H1 (cell line): ENCODE measurements at regions not wholly inside any gene's neighbourhood (a gene's known extent, or its start where the extent isn't known, plus 50 kb on each side); places are given as distances from the start of the nearest gene placed in this dataset.

Experiments used
- CTCF ChIA-PET: fragments of 300-600 bp; sonication (Branson Sonifier 250); formaldehyde crosslinking; loops from one replicate; lab custom pipeline; 2021; ENCODE audit not compliant: partially characterized antibody; lab: Charles Lee
- POLR2A ChIA-PET: fragments of 300-600 bp; sonication (Branson Sonifier 250); formaldehyde crosslinking; loops from one replicate; lab custom pipeline; 2021; ENCODE audit warnings: inconsistent platforms; ENCODE audit not compliant: partially characterized antibody; lab: Charles Lee
- DNase-seq, 2 experiments: peaks; one replicate each; pipeline versions ENCODE4 v3.0.0 to v3.0.0-alpha.2; 2010 to 2022; ENCODE audit warnings: low spot score in 2 of 2, low read depth in 1 of 2, mixed read lengths in 1 of 2
- FAIRE-seq: peaks from 2 replicates; lab custom pipeline; 2011; peaks lifted over from hg19 to GRCh38; lab: Jason Lieb, UNC
- H2AFZ ChIP-seq: 2 replicates; pipeline ENCODE4 v1.8.1; 2012; ENCODE audit warnings: low read length, inconsistent platforms
- H2AK5ac ChIP-seq: 2 replicates; pipeline ENCODE4 v1.6.1; 2013; ENCODE audit warnings: low read depth, low read length
- H2BK120ac ChIP-seq: replicated peaks from 2 replicates; pipeline ENCODE3; 2013; ENCODE audit warnings: low read depth, low read length, inconsistent platforms
- H2BK12ac ChIP-seq: 2 replicates; pipeline ENCODE4 v1.6.1; 2013; ENCODE audit warnings: low read depth, low read length
- H2BK15ac ChIP-seq: 2 replicates; pipeline ENCODE4 v1.6.1; 2013; ENCODE audit warnings: low read length
- H2BK20ac ChIP-seq: 2 replicates; pipeline ENCODE4 v1.6.1; 2013; ENCODE audit warnings: low read length
- H2BK5ac ChIP-seq: 2 replicates; pipeline ENCODE4 v1.6.1; 2013; ENCODE audit warnings: low read depth, low read length
- H3K14ac ChIP-seq: 2 replicates; pipeline ENCODE4 v1.6.1; 2013; ENCODE audit warnings: inconsistent platforms; ENCODE audit not compliant: insufficient read length
- H3K18ac ChIP-seq: 2 replicates; pipeline ENCODE4 v1.6.1; 2013; ENCODE audit warnings: low read length; ENCODE audit errors: extremely low read depth
- H3K23ac ChIP-seq: 2 replicates; pipeline ENCODE4 v1.6.1; 2013; ENCODE audit warnings: inconsistent platforms; ENCODE audit not compliant: insufficient read length
- H3K23me2 ChIP-seq: 2 replicates; pipeline ENCODE4 v1.6.1; 2013; ENCODE audit warnings: low read depth, low read length
- H3K27ac ChIP-seq: 2 replicates; pipeline ENCODE4 v1.6.1; 2011; ENCODE audit warnings: low read depth, low read length, inconsistent platforms
- H3K27me3 ChIP-seq, 4 experiments: replicated peaks in 1 of 4; 1 replicate in 1 of 4; 2 replicates in 3 of 4; pipeline versions ENCODE4 v1.6.1 to v1.8.1; 2011 to 2013; ENCODE audit warnings: low read length in 3 of 4, mild to moderate bottlenecking in 3 of 4, inconsistent platforms in 2 of 4, mixed read lengths in 2 of 4, moderate library complexity in 1 of 4; ENCODE audit not compliant: control insufficient read depth in 3 of 4, insufficient read depth in 3 of 4; ENCODE audit errors: extremely low read depth in 1 of 4
- H3K36me3 ChIP-seq, 4 experiments: 2 replicates each; pipeline versions ENCODE4 v1.6.1 to v1.8.1; 2011 to 2013; ENCODE audit warnings: mild to moderate bottlenecking in 4 of 4, low read length in 3 of 4, moderate library complexity in 2 of 4, control low read depth in 1 of 4, inconsistent platforms in 1 of 4; ENCODE audit not compliant: insufficient read depth in 4 of 4, control insufficient read depth in 2 of 4
- H3K4ac ChIP-seq: replicated peaks from 2 replicates; pipeline ENCODE3; 2013; ENCODE audit warnings: low read length, low read depth, mixed read lengths, inconsistent platforms; ENCODE audit not compliant: insufficient read length
- H3K4me1 ChIP-seq, 4 experiments: replicated peaks in 1 of 4; 1 replicate in 1 of 4; 2 replicates in 3 of 4; pipeline versions ENCODE4 v1.6.1 to v1.8.1; 2011 to 2013; ENCODE audit warnings: low read length in 3 of 4, inconsistent platforms in 2 of 4, mixed read lengths in 1 of 4; ENCODE audit not compliant: insufficient read depth in 4 of 4, control insufficient read depth in 3 of 4
- H3K4me2 ChIP-seq, 2 experiments: 2 replicates each; pipeline versions ENCODE4 v1.6.1 to v1.8.1; 2011 to 2013; ENCODE audit warnings: low read depth in 2 of 2, low read length in 2 of 2, control low read depth in 1 of 2, inconsistent platforms in 1 of 2, mild to moderate bottlenecking in 1 of 2; ENCODE audit not compliant: insufficient read depth in 1 of 2
- H3K4me3 ChIP-seq, 4 experiments: fragments of 200-600, 300-600 bp in 1 of 4; sonication (generic), shearing (Covaris generic), sonication (Bioruptor Twin) in 1 of 4; 2 replicates each; pipeline versions ENCODE4 v1.5.1 to v1.8.1; 2011 to 2016; ENCODE audit warnings: low read length in 4 of 4, low read depth in 3 of 4, control low read depth in 2 of 4, inconsistent platforms in 2 of 4, mild to moderate bottlenecking in 2 of 4, mixed read lengths in 1 of 4, moderate library complexity in 1 of 4; ENCODE audit not compliant: insufficient read depth in 2 of 4; ENCODE audit errors: extremely low read depth in 1 of 4
- H3K56ac ChIP-seq: replicated peaks from 2 replicates; pipeline ENCODE3; 2013; ENCODE audit warnings: low read depth, mild to moderate bottlenecking, mixed read lengths, low read length, inconsistent platforms; ENCODE audit not compliant: insufficient read length
- H3K79me1 ChIP-seq: 2 replicates; pipeline ENCODE4 v1.6.1; 2013; ENCODE audit warnings: low read depth, low read length, control low read depth
- H3K79me2 ChIP-seq, 2 experiments: 2 replicates each; pipeline versions ENCODE4 v1.6.1 to v1.8.1; 2012 to 2013; ENCODE audit warnings: low read length in 2 of 2, mild to moderate bottlenecking in 2 of 2, inconsistent platforms in 1 of 2; ENCODE audit not compliant: insufficient read depth in 2 of 2, control insufficient read depth in 1 of 2
- H3K9ac ChIP-seq, 4 experiments: replicated peaks in 1 of 4; 1 replicate in 1 of 4; 2 replicates in 3 of 4; pipeline versions ENCODE4 v1.6.1 to v1.8.1; 2011 to 2013; ENCODE audit warnings: low read depth in 3 of 4, low read length in 3 of 4, control low read depth in 2 of 4, mild to moderate bottlenecking in 2 of 4, moderate library complexity in 2 of 4, inconsistent platforms in 1 of 4; ENCODE audit errors: extremely low read depth in 1 of 4
- H3K9me3 ChIP-seq, 2 experiments: 2 replicates each; pipeline versions ENCODE4 v1.6.1 to v1.8.1; 2012 to 2013; ENCODE audit warnings: mild to moderate bottlenecking in 2 of 2, moderate library complexity in 2 of 2, control low read depth in 1 of 2, inconsistent platforms in 1 of 2, low read depth in 1 of 2, low read length in 1 of 2, mixed read lengths in 1 of 2; ENCODE audit not compliant: insufficient read depth in 2 of 2
- H4K20me1 ChIP-seq, 2 experiments: replicated peaks in 1 of 2; 2 replicates each; pipeline versions ENCODE3 to v1.8.1; 2011 to 2013; ENCODE audit warnings: inconsistent platforms in 2 of 2, low read length in 2 of 2, mild to moderate bottlenecking in 1 of 2; ENCODE audit not compliant: insufficient read depth in 2 of 2, control insufficient read depth in 1 of 2
- H4K5ac ChIP-seq: 2 replicates; pipeline ENCODE4 v1.6.1; 2013; ENCODE audit warnings: low read length, low read depth, mixed read lengths, inconsistent platforms; ENCODE audit not compliant: insufficient read length
- H4K8ac ChIP-seq: 2 replicates; pipeline ENCODE4 v1.8.0; 2013; ENCODE audit warnings: mild to moderate bottlenecking, moderate library complexity, low read length, inconsistent platforms; ENCODE audit not compliant: insufficient read depth; ENCODE audit errors: extremely low read depth
- H4K91ac ChIP-seq: replicated peaks from 2 replicates; pipeline ENCODE3; 2013; ENCODE audit warnings: low read length, mixed read lengths, inconsistent platforms; ENCODE audit not compliant: insufficient read length
- BRCA1 ChIP-seq: IDR thresholded peaks from 2 replicates; pipeline ENCODE4 v1.6.1; 2012; ENCODE audit warnings: low read depth, low read length, improper control_type of control experiment
- CBX5 ChIP-seq: fragments of 300-800, 300-1000 bp; sonication (generic); IDR thresholded peaks from 2 replicates; pipeline ENCODE4 v1.7.1; 2016; ENCODE audit warnings: antibody characterized with exemption, low read length, low read depth
- CHD1 ChIP-seq: IDR thresholded peaks from 2 replicates; pipeline ENCODE4 v1.6.1; 2012; ENCODE audit warnings: low read depth, low read length, improper control_type of control experiment
- CREB1 ChIP-seq: IDR thresholded peaks from 2 replicates; pipeline ENCODE4 v1.6.1; 2012; ENCODE audit warnings: inconsistent platforms
- JUN ChIP-seq: IDR thresholded peaks from 2 replicates; pipeline ENCODE4 v1.6.1; 2011; ENCODE audit warnings: low read depth, mild to moderate bottlenecking, improper control_type of control experiment, low read length
- KDM1A ChIP-seq: fragments of 200-600, 300-600 bp; sonication (generic); IDR thresholded peaks from 2 replicates; pipeline ENCODE4 v1.7.1; 2016; ENCODE audit warnings: mild to moderate bottlenecking, low read length, borderline replicate concordance
- SIN3A ChIP-seq, 2 experiments: IDR thresholded peaks in 1 of 2; conservative IDR thresholded peaks in 1 of 2; 2 replicates each; pipeline ENCODE4 v1.6.1; 2011 to 2012; ENCODE audit warnings: low read length in 2 of 2, improper control_type of control experiment in 1 of 2, low read depth in 1 of 2, mild to moderate bottlenecking in 1 of 2
- WGBS, 2 experiments: shearing (Covaris generic) in 1 of 2; methylation state at CpG; one replicate each; pipeline versions ENCODE4 v1.1.6 to v1.1.7; 2013 to 2015; ENCODE audit warnings: low lambda C conversion rate in 2 of 2, mixed read lengths in 2 of 2, inconsistent platforms in 1 of 2, low coverage in 1 of 2, missing lambda C conversion rate in 1 of 2; ENCODE audit not compliant: insufficient replicate concordance in 2 of 2, insufficient coverage in 1 of 2, insufficient read length in 1 of 2; ENCODE audit errors: extremely low coverage in 1 of 2, missing lambda C conversion rate in 1 of 2; 5-methylcytosine and 5-hydroxymethylcytosine counted together
- TF ChIP-seq, protein P1 (sequence below), 3 experiments: IDR thresholded peaks; 1 replicate in 2 of 3; 2 replicates in 1 of 3; pipeline versions ENCODE4 v1.5.1 to v1.6.1; 2011; ENCODE audit warnings: low read length in 3 of 3, mild to moderate bottlenecking in 3 of 3, inconsistent platforms in 2 of 3, low read depth in 1 of 3, moderate library complexity in 1 of 3; ENCODE audit not compliant: insufficient read depth in 1 of 3; ENCODE audit errors: control extremely low read depth in 1 of 3

DNA sequence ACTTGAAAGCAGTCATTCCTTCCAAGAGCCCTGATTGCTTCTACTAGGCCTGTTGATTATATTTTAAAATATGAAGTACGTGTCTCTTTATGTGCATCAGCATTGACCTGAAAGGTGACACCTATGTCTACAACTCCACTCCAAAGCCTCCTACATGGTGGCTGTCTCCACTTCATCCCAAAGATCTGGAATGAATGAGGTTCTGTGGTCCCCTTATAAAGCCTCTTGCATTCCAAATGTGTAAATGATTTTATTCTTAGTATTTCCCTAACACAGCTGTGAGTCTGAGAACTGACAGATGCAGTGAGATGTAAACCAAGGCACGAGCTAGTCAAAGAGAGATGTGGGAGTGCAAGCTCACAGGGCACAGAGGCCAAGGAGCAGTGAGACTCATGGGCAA is 176.0 kb upstream of the SVIL start:
- H4K91ac ChIP-seq: no peak overlapping the region
- no peaks in the 10 kb centered on the region for H3K79me1 ChIP-seq
- H3K14ac ChIP-seq: no peak overlapping the region
- no peaks in the 10 kb centered on the region for H3K79me2 ChIP-seq
- H2BK15ac ChIP-seq: no peak overlapping the region
- H2BK5ac ChIP-seq: no peak overlapping the region; the same call in 1 of the 2 replicates
- no peak overlapping the region for H3K4me2 ChIP-seq
- H2AK5ac ChIP-seq: no peak overlapping the region
- no peaks in the 10 kb centered on the region for H3K4me1 ChIP-seq
- H3K27ac ChIP-seq: no peak overlapping the region
- no peaks in the 10 kb centered on the region for H3K36me3 ChIP-seq
- CTCF ChIA-PET: interaction anchor here (1.4 kb wide), 1 partner anchor 10 kb away, joined by 5 read pairs; no protein-coding TSS in a partner anchor
- no peak overlapping the region for H4K8ac ChIP-seq
- POLR2A ChIA-PET: no interaction called here
- no peak overlapping the region for H3K56ac ChIP-seq
- no peak overlapping the region for H3K23ac ChIP-seq
- WGBS, 2 experiments: 84% methylated on average over 2 of the region's 2 CpGs; no CpG with 5 or more reads in 1 of the 2 experiments
- FAIRE-seq: no peak
- H3K27me3 ChIP-seq: no peaks in the 10 kb centered on the region; a peak in 1 of 7 replicates
- H3K18ac ChIP-seq: no peak overlapping the region
- H3K9ac ChIP-seq: no peak overlapping the region
- H3K23me2 ChIP-seq: no peaks in the 10 kb centered on the region; the same call in 1 of the 2 replicates
- H2BK120ac ChIP-seq: no peak overlapping the region
- H3K4ac ChIP-seq: no peak overlapping the region
- H2AFZ ChIP-seq: no peak overlapping the region
- H3K4me3 ChIP-seq: no peak overlapping the region
- TF ChIP-seq BRCA1 (no peak), JUN (no peak), SIN3A (conservative IDR thresholded peaks at IDR 0.05 in 1 of 2, IDR thresholded peaks at IDR 0.05 in 1 of 2; ENCODE audit: low read depth in 1 of 2, low read length in 2 of 2) (no peak), KDM1A (no peak), CREB1 (no peak), CBX5 (no peak), CHD1 (no peak)
- TF ChIP-seq, protein P1, sequence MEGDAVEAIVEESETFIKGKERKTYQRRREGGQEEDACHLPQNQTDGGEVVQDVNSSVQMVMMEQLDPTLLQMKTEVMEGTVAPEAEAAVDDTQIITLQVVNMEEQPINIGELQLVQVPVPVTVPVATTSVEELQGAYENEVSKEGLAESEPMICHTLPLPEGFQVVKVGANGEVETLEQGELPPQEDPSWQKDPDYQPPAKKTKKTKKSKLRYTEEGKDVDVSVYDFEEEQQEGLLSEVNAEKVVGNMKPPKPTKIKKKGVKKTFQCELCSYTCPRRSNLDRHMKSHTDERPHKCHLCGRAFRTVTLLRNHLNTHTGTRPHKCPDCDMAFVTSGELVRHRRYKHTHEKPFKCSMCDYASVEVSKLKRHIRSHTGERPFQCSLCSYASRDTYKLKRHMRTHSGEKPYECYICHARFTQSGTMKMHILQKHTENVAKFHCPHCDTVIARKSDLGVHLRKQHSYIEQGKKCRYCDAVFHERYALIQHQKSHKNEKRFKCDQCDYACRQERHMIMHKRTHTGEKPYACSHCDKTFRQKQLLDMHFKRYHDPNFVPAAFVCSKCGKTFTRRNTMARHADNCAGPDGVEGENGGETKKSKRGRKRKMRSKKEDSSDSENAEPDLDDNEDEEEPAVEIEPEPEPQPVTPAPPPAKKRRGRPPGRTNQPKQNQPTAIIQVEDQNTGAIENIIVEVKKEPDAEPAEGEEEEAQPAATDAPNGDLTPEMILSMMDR (IDR thresholded peaks at IDR 0.05; ENCODE audit: control extremely low read depth in 1 of 3, insufficient read depth in 1 of 3, low read depth in 1 of 3, low read length in 3 of 3): no peak
- H3K9me3 ChIP-seq: no peaks in the 10 kb centered on the region
- H4K20me1 ChIP-seq: no peaks in the 10 kb centered on the region
- H2BK20ac ChIP-seq: no peak overlapping the region
- no peak for DNase-seq
- H2BK12ac ChIP-seq: no peak overlapping the region
- H4K5ac ChIP-seq: no peak overlapping the region
